HEK293 (cell line): ENCODE measurements at regions not wholly inside any gene's neighbourhood (a gene's known extent, or its start where the extent isn't known, plus 50 kb on each side); places are given as distances from the start of the nearest gene placed in this dataset.

Experiments used
- CTCF ChIP-seq: fragments of 450-650 bp; formaldehyde crosslinking; IDR thresholded peaks from 2 replicates; pipeline ENCODE4 v1.5.1; 2016; ENCODE audit warnings: missing biosample characterization, missing genetic modification characterization
- ZNF138 ChIP-seq: fragments of 450-650 bp; formaldehyde crosslinking; IDR thresholded peaks from 2 replicates; pipeline ENCODE4 v1.5.1; 2016; ENCODE audit warnings: missing biosample characterization, missing genetic modification characterization, borderline replicate concordance
- ZNF501 ChIP-seq: fragments of 450-650 bp; formaldehyde crosslinking; IDR thresholded peaks from 2 replicates; pipeline ENCODE4 v1.5.1; 2016; ENCODE audit warnings: missing biosample characterization, missing genetic modification characterization
- ZNF548 ChIP-seq: fragments of 450-650 bp; formaldehyde crosslinking; IDR thresholded peaks from 2 replicates; pipeline ENCODE4 v1.5.1; 2016; ENCODE audit warnings: missing biosample characterization, missing genetic modification characterization

GRCh38 chr2:223199531-223200515 is 147.8 kb downstream of the KCNE4 start:
- TF ChIP-seq ZNF548 (tag by site-specific recombination) (no peak), CTCF (tag by site-specific recombination) (no peak), ZNF138 (tag by site-specific recombination) (no peak), ZNF501 (tag by site-specific recombination) (no peak)
